HEK293T (cell line): ENCODE measurements at regions not wholly inside any gene's neighbourhood (a gene's known extent, or its start where the extent isn't known, plus 50 kb on each side); places are given as distances from the start of the nearest gene placed in this dataset.

Experiments used
- BHLHE40 ChIP-seq: fragments of 450-650 bp; IDR thresholded peaks from 2 replicates; pipeline ENCODE4 v1.6.1; 2016; ENCODE audit warnings: mild to moderate bottlenecking, moderate library complexity, borderline replicate concordance
- ELF4 ChIP-seq: fragments of 450-650 bp; IDR thresholded peaks from 2 replicates; pipeline ENCODE4 v1.6.1; 2017; ENCODE audit warnings: antibody characterized with exemption
- FOXM1 ChIP-seq: fragments of 450-650 bp; IDR thresholded peaks from 2 replicates; pipeline ENCODE4 v1.6.1; 2017; ENCODE audit warnings: mild to moderate bottlenecking, borderline replicate concordance
- SUZ12 ChIP-seq: fragments of 450-650 bp; IDR thresholded peaks from 2 replicates; pipeline ENCODE4 v1.6.1; 2016; ENCODE audit warnings: mild to moderate bottlenecking

DNA sequence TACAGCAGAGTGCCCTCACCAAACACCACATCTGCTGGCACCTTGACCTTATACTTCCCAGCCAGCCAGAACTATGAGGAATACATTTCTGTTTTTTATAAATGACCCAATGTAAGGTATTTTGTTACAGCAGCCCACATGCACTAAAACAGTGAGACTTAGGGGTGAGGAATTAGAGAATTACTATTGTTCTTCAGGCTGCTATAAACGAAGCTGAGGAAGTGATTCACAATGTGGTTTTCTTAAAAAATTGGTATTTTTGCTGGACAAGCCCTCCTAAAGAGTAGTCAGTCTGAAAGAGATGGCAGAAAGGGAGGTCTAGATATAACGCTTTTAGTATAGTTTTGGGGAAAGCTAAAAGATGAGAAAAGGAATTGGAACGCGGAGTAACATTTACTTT lies 101.0 kb downstream of the SLITRK6 start:
- no peak for TF ChIP-seq SUZ12
- no peak for TF ChIP-seq ELF4
- TF ChIP-seq BHLHE40: no peak
- no peak for TF ChIP-seq FOXM1
